HepG2 (cell line): ENCODE measurements at regions not wholly inside any gene's neighbourhood (a gene's known extent, or its start where the extent isn't known, plus 50 kb on each side); places are given as distances from the start of the nearest gene placed in this dataset.

Source experiments
- ATAC-seq: fragments of 200-7000 bp; cut with Tn5 transposase; 3 replicates; pipeline ENCODE4 v1.9.1; 2020; ENCODE audit warnings: mild to moderate bottlenecking, moderate library complexity
- BruUV-seq: library from RNA; stranded (reverse); fragments of 400-500 nt; replicated peaks from 2 replicates; lab custom pipeline; 2021; lab: Mats Ljungman, UMichigan
- CTCF ChIA-PET: fragments of 300-600 bp; formaldehyde crosslinking; extraction: SDS; loops from one replicate; lab custom pipeline; 2021; ENCODE audit warnings: low total read pairs, inconsistent platforms, low intra/inter-chr PET ratio; lab: Yijun Ruan, JAX
- POLR2A ChIA-PET: fragments of 350-600 bp; sonication (Branson Sonifier 250); formaldehyde crosslinking; loops from one replicate; lab custom pipeline; 2020; ENCODE audit warnings: antibody characterized with exemption, inconsistent platforms; lab: Yijun Ruan, JAX
- DNase-seq: peaks from one replicate; pipeline ENCODE4 v3.0.0-alpha.2; 2015; ENCODE audit warnings: low spot score
- FAIRE-seq: peaks from 3 replicates; lab custom pipeline; 2011; peaks lifted over from hg19 to GRCh38; lab: Jason Lieb, UNC
- H2AFZ ChIP-seq: one replicate; pipeline ENCODE4 v1.6.1; 2011; ENCODE audit warnings: low read length, inconsistent platforms
- H3K27ac ChIP-seq: fragments of 300-600 bp; 3 replicates; pipeline ENCODE4 v1.8.0; 2011; ENCODE audit warnings: mixed run types, mild to moderate bottlenecking, mixed read lengths, low read length, inconsistent platforms; ENCODE audit not compliant: insufficient read depth; ENCODE audit errors: extremely low read length
- H3K27me3 ChIP-seq, 2 experiments: fragments of 200-600 bp in 1 of 2; 2 replicates in 1 of 2; 3 replicates in 1 of 2; pipeline versions ENCODE4 v1.6.0 to v1.8.0; 2011; ENCODE audit warnings: low read length in 2 of 2, mild to moderate bottlenecking in 2 of 2, moderate library complexity in 2 of 2, inconsistent platforms in 1 of 2; ENCODE audit not compliant: insufficient read depth in 2 of 2, control insufficient read depth in 1 of 2
- H3K36me3 ChIP-seq, 2 experiments: fragments of 200-600 bp in 1 of 2; replicated peaks in 1 of 2; 2 replicates in 1 of 2; 3 replicates in 1 of 2; pipeline versions ENCODE4 v1.5.1 to v1.8.0; 2011; ENCODE audit warnings: low read length in 2 of 2, inconsistent platforms in 1 of 2; ENCODE audit not compliant: insufficient read depth in 2 of 2, control insufficient read depth in 1 of 2
- H3K4me1 ChIP-seq: 2 replicates; pipeline ENCODE4 v1.5.1; 2012; ENCODE audit warnings: low read length, inconsistent platforms; ENCODE audit not compliant: insufficient read depth
- H3K4me2 ChIP-seq: 2 replicates; pipeline ENCODE4 v1.6.0; 2011; ENCODE audit warnings: low read depth, low read length, inconsistent platforms
- H3K4me3 ChIP-seq, 3 experiments: fragments of 200-600 bp in 1 of 3; sonication (generic), shearing (Covaris generic) in 1 of 3; replicated peaks in 1 of 3; 2 replicates each; pipeline ENCODE4 v1.5.1; 2011 to 2016; ENCODE audit warnings: low read length in 3 of 3, inconsistent platforms in 2 of 3, low read depth in 2 of 3, mild to moderate bottlenecking in 2 of 3, control low read depth in 1 of 3, mixed read lengths in 1 of 3; ENCODE audit not compliant: insufficient read depth in 1 of 3
- H3K79me2 ChIP-seq: one replicate; pipeline ENCODE4 v1.6.1; 2011; ENCODE audit warnings: low read length, inconsistent platforms; ENCODE audit not compliant: insufficient read depth
- H3K9ac ChIP-seq: 2 replicates; pipeline ENCODE4 v1.6.0; 2011; ENCODE audit warnings: mild to moderate bottlenecking, low read depth, low read length, inconsistent platforms; ENCODE audit not compliant: insufficient read depth
- H3K9me3 ChIP-seq: 2 replicates; pipeline ENCODE4 v1.5.1; 2012; ENCODE audit warnings: mild to moderate bottlenecking, low read length
- H4K20me1 ChIP-seq: 2 replicates; pipeline ENCODE4 v1.6.0; 2011; ENCODE audit warnings: inconsistent platforms, mild to moderate bottlenecking, low read length, moderate library complexity; ENCODE audit not compliant: insufficient read depth
- PAXIP1 ChIP-seq: sonication (generic); formaldehyde crosslinking; conservative IDR thresholded peaks from 2 replicates; pipeline ENCODE4 v1.4.0; 2020; ENCODE audit warnings: mild to moderate bottlenecking, missing genetic modification reagents, moderate library complexity
- POLR2AphosphoS5 ChIP-seq: IDR thresholded peaks from 2 replicates; pipeline ENCODE4 v1.6.1; 2012; ENCODE audit warnings: low read depth, low read length
- ZFP1 ChIP-seq: IDR thresholded peaks from 2 replicates; pipeline ENCODE4 v1.6.1; 2016
- WGBS: methylation state at CpG from one replicate; pipeline ENCODE4 v1.1.6; 2017; ENCODE audit warnings: low lambda C conversion rate; 5-methylcytosine and 5-hydroxymethylcytosine counted together
- in situ Hi-C: cut with HindIII; loops from 2 replicates; pipeline ENCODE4 v1.10.0; 2017; ENCODE audit warnings: low pct_unique_long_range_greater_than_20kb; ENCODE audit not compliant: extremely low pct_ligation_motif_present
- intact Hi-C: fragments of 100-400 bp; cut with micrococcal nuclease; formaldehyde crosslinking; loops from one replicate; pipeline ENCODE4 v1.10.0; 2022; ENCODE audit not compliant: unreplicated experiment
- TF ChIP-seq, protein P1 (sequence below): sonication (generic); formaldehyde crosslinking; IDR thresholded peaks from 2 replicates; pipeline ENCODE4 v1.8.0; 2022; ENCODE audit warnings: missing genetic modification reagents, mild to moderate bottlenecking, moderate library complexity, borderline replicate concordance

GRCh38 chr12:82121545-82121944 is 236.6 kb downstream of the CCDC59 start (continued):
- TF ChIP-seq, protein P1, sequence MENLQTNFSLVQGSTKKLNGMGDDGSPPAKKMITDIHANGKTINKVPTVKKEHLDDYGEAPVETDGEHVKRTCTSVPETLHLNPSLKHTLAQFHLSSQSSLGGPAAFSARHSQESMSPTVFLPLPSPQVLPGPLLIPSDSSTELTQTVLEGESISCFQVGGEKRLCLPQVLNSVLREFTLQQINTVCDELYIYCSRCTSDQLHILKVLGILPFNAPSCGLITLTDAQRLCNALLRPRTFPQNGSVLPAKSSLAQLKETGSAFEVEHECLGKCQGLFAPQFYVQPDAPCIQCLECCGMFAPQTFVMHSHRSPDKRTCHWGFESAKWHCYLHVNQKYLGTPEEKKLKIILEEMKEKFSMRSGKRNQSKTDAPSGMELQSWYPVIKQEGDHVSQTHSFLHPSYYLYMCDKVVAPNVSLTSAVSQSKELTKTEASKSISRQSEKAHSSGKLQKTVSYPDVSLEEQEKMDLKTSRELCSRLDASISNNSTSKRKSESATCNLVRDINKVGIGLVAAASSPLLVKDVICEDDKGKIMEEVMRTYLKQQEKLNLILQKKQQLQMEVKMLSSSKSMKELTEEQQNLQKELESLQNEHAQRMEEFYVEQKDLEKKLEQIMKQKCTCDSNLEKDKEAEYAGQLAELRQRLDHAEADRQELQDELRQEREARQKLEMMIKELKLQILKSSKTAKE (CRISPR knock-in tag) = no peak
- TF ChIP-seq POLR2AphosphoS5 = no peak
- TF ChIP-seq PAXIP1 (CRISPR knock-in tag) = no peak

- POLR2A ChIA-PET = no interaction called here
- Histone ChIP-seq H3K27me3 (no peaks in the 10 kb centered on the region), H3K9ac (no peak overlapping the region), H3K79me2 (no peaks in the 10 kb centered on the region), H3K4me2 (no peak overlapping the region), H2AFZ (no peak overlapping the region), H3K36me3 (no peaks in the 10 kb centered on the region), H4K20me1 (no peaks in the 10 kb centered on the region)
- no peak for FAIRE-seq
- in situ Hi-C loops = no loop called here
- no TSS peak for BruUV-seq
- CTCF ChIA-PET = no interaction called here
- intact Hi-C loops = no loop called here
- 77% methylated on average over 3 of the region's 4 CpGs for WGBS
- no peak for DNase-seq
- TF ChIP-seq ZFP1 (CRISPR knock-in tag) = no peak
- TF ChIP-seq, all 625 proteins: peak for 0
- Histone ChIP-seq H3K4me3 (no peak overlapping the region), H3K9me3 (peaks cover 43% of the 10 kb centered on the region), H3K4me1 (no peaks in the 10 kb centered on the region), H3K27ac (no peak overlapping the region)
- no peak for ATAC-seq
These were observed 237.3 kb downstream of the CCDC59 start for GRCh38 chr12:82120901-82121300.
